H1 (cell line): ENCODE measurements at regions not wholly inside any gene's neighbourhood (a gene's known extent, or its start where the extent isn't known, plus 50 kb on each side); places are given as distances from the start of the nearest gene placed in this dataset.

Source experiments
- CREB1 ChIP-seq: IDR thresholded peaks from 2 replicates; pipeline ENCODE4 v1.6.1; 2012; ENCODE audit warnings: inconsistent platforms
- GABPA ChIP-seq: IDR thresholded peaks from 2 replicates; pipeline ENCODE4 v1.6.1; 2011; ENCODE audit warnings: mild to moderate bottlenecking, low read length, moderate library complexity, borderline replicate concordance; ENCODE audit not compliant: insufficient read depth
- KDM5A ChIP-seq: fragments of 200-600 bp; IDR thresholded peaks from 2 replicates; pipeline ENCODE4 v1.7.1; 2012; ENCODE audit warnings: mild to moderate bottlenecking, low read length, inconsistent platforms, mixed read lengths
- POU5F1 ChIP-seq: IDR thresholded peaks from 2 replicates; pipeline ENCODE4 v1.6.1; 2011; ENCODE audit warnings: low read depth, mild to moderate bottlenecking, low read length, moderate library complexity
- SIX5 ChIP-seq: IDR thresholded peaks from 2 replicates; pipeline ENCODE4 v1.6.1; 2011; ENCODE audit warnings: mild to moderate bottlenecking, low read depth, low read length
- TF ChIP-seq, protein P1 (sequence below): fragments of 300-600 bp; sonication (generic); IDR thresholded peaks from 2 replicates; pipeline ENCODE4 v1.7.1; 2012; ENCODE audit warnings: low read length, moderate library complexity, mild to moderate bottlenecking, inconsistent platforms; ENCODE audit not compliant: insufficient replicate concordance

DNA sequence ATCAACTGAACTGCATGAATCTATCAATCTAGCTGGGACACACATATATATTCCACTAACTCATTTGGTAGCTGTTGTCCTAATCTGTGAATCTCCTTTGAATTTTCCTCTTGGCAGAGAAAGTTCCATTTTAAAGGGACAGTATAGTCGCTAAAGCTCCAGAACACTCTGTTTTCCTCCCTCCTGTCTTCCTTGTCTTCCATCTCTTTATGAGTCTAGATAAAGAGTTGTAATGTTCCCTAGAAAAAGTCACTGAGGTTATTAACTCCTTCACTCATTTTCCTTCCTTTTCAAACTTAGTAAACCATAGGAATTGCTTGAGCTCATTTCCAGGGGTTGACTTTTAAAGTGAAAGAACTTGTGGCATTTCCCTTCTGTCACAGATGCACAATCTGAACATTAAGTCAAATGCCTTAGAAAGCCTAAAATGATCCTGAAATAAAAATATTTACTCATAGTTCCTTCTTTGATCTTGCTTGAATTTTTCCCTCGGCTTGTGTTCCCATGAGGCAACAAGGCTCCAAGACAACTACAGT is 198.4 kb downstream of the TRIM27 start (continued):
- TF ChIP-seq, protein P1, sequence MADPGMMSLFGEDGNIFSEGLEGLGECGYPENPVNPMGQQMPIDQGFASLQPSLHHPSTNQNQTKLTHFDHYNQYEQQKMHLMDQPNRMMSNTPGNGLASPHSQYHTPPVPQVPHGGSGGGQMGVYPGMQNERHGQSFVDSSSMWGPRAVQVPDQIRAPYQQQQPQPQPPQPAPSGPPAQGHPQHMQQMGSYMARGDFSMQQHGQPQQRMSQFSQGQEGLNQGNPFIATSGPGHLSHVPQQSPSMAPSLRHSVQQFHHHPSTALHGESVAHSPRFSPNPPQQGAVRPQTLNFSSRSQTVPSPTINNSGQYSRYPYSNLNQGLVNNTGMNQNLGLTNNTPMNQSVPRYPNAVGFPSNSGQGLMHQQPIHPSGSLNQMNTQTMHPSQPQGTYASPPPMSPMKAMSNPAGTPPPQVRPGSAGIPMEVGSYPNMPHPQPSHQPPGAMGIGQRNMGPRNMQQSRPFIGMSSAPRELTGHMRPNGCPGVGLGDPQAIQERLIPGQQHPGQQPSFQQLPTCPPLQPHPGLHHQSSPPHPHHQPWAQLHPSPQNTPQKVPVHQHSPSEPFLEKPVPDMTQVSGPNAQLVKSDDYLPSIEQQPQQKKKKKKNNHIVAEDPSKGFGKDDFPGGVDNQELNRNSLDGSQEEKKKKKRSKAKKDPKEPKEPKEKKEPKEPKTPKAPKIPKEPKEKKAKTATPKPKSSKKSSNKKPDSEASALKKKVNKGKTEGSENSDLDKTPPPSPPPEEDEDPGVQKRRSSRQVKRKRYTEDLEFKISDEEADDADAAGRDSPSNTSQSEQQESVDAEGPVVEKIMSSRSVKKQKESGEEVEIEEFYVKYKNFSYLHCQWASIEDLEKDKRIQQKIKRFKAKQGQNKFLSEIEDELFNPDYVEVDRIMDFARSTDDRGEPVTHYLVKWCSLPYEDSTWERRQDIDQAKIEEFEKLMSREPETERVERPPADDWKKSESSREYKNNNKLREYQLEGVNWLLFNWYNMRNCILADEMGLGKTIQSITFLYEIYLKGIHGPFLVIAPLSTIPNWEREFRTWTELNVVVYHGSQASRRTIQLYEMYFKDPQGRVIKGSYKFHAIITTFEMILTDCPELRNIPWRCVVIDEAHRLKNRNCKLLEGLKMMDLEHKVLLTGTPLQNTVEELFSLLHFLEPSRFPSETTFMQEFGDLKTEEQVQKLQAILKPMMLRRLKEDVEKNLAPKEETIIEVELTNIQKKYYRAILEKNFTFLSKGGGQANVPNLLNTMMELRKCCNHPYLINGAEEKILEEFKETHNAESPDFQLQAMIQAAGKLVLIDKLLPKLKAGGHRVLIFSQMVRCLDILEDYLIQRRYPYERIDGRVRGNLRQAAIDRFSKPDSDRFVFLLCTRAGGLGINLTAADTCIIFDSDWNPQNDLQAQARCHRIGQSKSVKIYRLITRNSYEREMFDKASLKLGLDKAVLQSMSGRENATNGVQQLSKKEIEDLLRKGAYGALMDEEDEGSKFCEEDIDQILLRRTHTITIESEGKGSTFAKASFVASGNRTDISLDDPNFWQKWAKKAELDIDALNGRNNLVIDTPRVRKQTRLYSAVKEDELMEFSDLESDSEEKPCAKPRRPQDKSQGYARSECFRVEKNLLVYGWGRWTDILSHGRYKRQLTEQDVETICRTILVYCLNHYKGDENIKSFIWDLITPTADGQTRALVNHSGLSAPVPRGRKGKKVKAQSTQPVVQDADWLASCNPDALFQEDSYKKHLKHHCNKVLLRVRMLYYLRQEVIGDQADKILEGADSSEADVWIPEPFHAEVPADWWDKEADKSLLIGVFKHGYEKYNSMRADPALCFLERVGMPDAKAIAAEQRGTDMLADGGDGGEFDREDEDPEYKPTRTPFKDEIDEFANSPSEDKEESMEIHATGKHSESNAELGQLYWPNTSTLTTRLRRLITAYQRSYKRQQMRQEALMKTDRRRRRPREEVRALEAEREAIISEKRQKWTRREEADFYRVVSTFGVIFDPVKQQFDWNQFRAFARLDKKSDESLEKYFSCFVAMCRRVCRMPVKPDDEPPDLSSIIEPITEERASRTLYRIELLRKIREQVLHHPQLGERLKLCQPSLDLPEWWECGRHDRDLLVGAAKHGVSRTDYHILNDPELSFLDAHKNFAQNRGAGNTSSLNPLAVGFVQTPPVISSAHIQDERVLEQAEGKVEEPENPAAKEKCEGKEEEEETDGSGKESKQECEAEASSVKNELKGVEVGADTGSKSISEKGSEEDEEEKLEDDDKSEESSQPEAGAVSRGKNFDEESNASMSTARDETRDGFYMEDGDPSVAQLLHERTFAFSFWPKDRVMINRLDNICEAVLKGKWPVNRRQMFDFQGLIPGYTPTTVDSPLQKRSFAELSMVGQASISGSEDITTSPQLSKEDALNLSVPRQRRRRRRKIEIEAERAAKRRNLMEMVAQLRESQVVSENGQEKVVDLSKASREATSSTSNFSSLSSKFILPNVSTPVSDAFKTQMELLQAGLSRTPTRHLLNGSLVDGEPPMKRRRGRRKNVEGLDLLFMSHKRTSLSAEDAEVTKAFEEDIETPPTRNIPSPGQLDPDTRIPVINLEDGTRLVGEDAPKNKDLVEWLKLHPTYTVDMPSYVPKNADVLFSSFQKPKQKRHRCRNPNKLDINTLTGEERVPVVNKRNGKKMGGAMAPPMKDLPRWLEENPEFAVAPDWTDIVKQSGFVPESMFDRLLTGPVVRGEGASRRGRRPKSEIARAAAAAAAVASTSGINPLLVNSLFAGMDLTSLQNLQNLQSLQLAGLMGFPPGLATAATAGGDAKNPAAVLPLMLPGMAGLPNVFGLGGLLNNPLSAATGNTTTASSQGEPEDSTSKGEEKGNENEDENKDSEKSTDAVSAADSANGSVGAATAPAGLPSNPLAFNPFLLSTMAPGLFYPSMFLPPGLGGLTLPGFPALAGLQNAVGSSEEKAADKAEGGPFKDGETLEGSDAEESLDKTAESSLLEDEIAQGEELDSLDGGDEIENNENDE: no peak
- no peak for TF ChIP-seq GABPA
- no peak for TF ChIP-seq CREB1
- no peak for TF ChIP-seq KDM5A
- no peak for TF ChIP-seq SIX5
- no peak for TF ChIP-seq POU5F1
- TF ChIP-seq, all 59 proteins: peak for 0
